ELF-1 (cell line): ENCODE measurements at regions not wholly inside any gene's neighbourhood (a gene's known extent, or its start where the extent isn't known, plus 50 kb on each side); places are given as distances from the start of the nearest gene placed in this dataset.
"Not testable (repeated sequence)": the region's sequence is repeated elsewhere in the genome, so short reads cannot be mapped to it uniquely, and the experiment has no call there.

ENCODE experiments used
- DNase-seq: peaks from one replicate; pipeline ENCODE4 v3.0.0-alpha.2; 2016; ENCODE audit warnings: low read depth, low spot score

GRCh38 chr18:22699629-22700028 lies 233.5 kb upstream of the RBBP8 start:
- DNase-seq: peak; percentile 8

GRCh38 chr18:22700920-22701319 lies 232.2 kb upstream of the RBBP8 start:
- no peak for DNase-seq

- no peak for DNase-seq
Observed at GRCh38 chr18:22701326-22701725, 231.8 kb upstream of the RBBP8 start.

GRCh38 chr18:22701795-22702194 lies 231.3 kb upstream of the RBBP8 start:
- no peak for DNase-seq

GRCh38 chr18:22702806-22703205 lies 230.3 kb upstream of the RBBP8 start:
- no peak for DNase-seq

GRCh38 chr18:22703883-22704585 lies 229.1 kb upstream of the RBBP8 start:
- no peak for DNase-seq

- no peak for DNase-seq
Observed at GRCh38 chr18:22704586-22704918, 228.6 kb upstream of the RBBP8 start.

GRCh38 chr18:22705328-22705727 lies 227.8 kb upstream of the RBBP8 start:
- no peak for DNase-seq

- not testable (repeated sequence) for DNase-seq
Observed at GRCh38 chr18:22706025-22706424, 227.1 kb upstream of the RBBP8 start.

- DNase-seq: no peak
Observed at GRCh38 chr18:22709288-22710060, 223.7 kb upstream of the RBBP8 start.

GRCh38 chr18:22710673-22711191 lies 222.4 kb upstream of the RBBP8 start:
- DNase-seq: no peak

GRCh38 chr18:22711192-22711685 lies 221.9 kb upstream of the RBBP8 start:
- peak; percentile 28 for DNase-seq

GRCh38 chr18:22713511-22713910 lies 219.6 kb upstream of the RBBP8 start:
- no peak for DNase-seq

GRCh38 chr18:22717536-22717935 lies 215.6 kb upstream of the RBBP8 start:
- not testable (repeated sequence) for DNase-seq

GRCh38 chr18:22723221-22723620 lies 209.9 kb upstream of the RBBP8 start:
- DNase-seq: no peak

- DNase-seq: no peak
Observed at GRCh38 chr18:22723773-22724172, 209.4 kb upstream of the RBBP8 start.

GRCh38 chr18:22726469-22726868 lies 206.7 kb upstream of the RBBP8 start:
- no peak for DNase-seq

- DNase-seq: no peak
Observed at GRCh38 chr18:22728016-22728415, 205.1 kb upstream of the RBBP8 start.

GRCh38 chr18:22728481-22729105 lies 204.5 kb upstream of the RBBP8 start:
- no peak for DNase-seq

GRCh38 chr18:22731398-22731797 lies 201.7 kb upstream of the RBBP8 start:
- no peak for DNase-seq

GRCh38 chr18:22734105-22734661 lies 198.9 kb upstream of the RBBP8 start:
- DNase-seq: no peak
